ENCODE measurements at regions not wholly inside any gene's neighbourhood (a gene's known extent, or its start where the extent isn't known, plus 50 kb on each side); places are given as distances from the start of the nearest gene placed in this dataset.

GRCh38 chr2:4501525-4501924 lies 798.1 kb downstream of the DCDC2C start:
- Histone ChIP-seq H3K27ac (ENCODE audit: poor library complexity, severe bottlenecking) (no peak overlapping the region), H3K4me1 (ENCODE audit: insufficient read depth, poor library complexity, severe bottlenecking) (no peaks in the 10 kb centered on the region), H3K9me3 (ENCODE audit: severe bottlenecking) (no peaks in the 10 kb centered on the region), H3K36me3 (ENCODE audit: low read depth) (no peaks in the 10 kb centered on the region), H3K27me3 (ENCODE audit: insufficient read depth, poor library complexity, severe bottlenecking) (no peaks in the 10 kb centered on the region), H3K4me3 (ENCODE audit: severe bottlenecking) (no peak overlapping the region)
- DNase-seq (ENCODE audit: low spot score) (no peak), ATAC-seq (ENCODE audit: low read depth) (no peak)
- no peak for TF ChIP-seq CTCF (IDR thresholded peaks at IDR 0.05; ENCODE audit: poor library complexity, severe bottlenecking)

GRCh38 chr2:4502230-4502843 lies 799.0 kb downstream of the DCDC2C start:
- Histone ChIP-seq H3K9me3 (ENCODE audit: severe bottlenecking) (no peaks in the 10 kb centered on the region), H3K27me3 (ENCODE audit: insufficient read depth, poor library complexity, severe bottlenecking) (no peaks in the 10 kb centered on the region), H3K4me3 (ENCODE audit: severe bottlenecking) (no peak overlapping the region), H3K36me3 (ENCODE audit: low read depth) (no peaks in the 10 kb centered on the region), H3K27ac (ENCODE audit: poor library complexity, severe bottlenecking) (no peak overlapping the region), H3K4me1 (ENCODE audit: insufficient read depth, poor library complexity, severe bottlenecking) (no peaks in the 10 kb centered on the region)
- no peak for TF ChIP-seq CTCF (IDR thresholded peaks at IDR 0.05; ENCODE audit: poor library complexity, severe bottlenecking)
- DNase-seq (ENCODE audit: low spot score) (no peak), ATAC-seq (ENCODE audit: low read depth) (no peak)

GRCh38 chr2:4507661-4508060 lies 804.3 kb downstream of the DCDC2C start:
- no peaks in the 10 kb centered on the region for H3K36me3 ChIP-seq (ENCODE audit: low read depth)
- no peak overlapping the region for H3K27ac ChIP-seq (ENCODE audit: poor library complexity, severe bottlenecking)
- ATAC-seq (ENCODE audit: low read depth) = no peak
- no peaks in the 10 kb centered on the region for H3K9me3 ChIP-seq (ENCODE audit: severe bottlenecking)
- H3K27me3 ChIP-seq (ENCODE audit: insufficient read depth, poor library complexity, severe bottlenecking) = no peaks in the 10 kb centered on the region
- TF ChIP-seq CTCF (IDR thresholded peaks at IDR 0.05; ENCODE audit: poor library complexity, severe bottlenecking) = no peak
- no peak for DNase-seq (ENCODE audit: low spot score)
- no peak overlapping the region for H3K4me3 ChIP-seq (ENCODE audit: severe bottlenecking)
- no peaks in the 10 kb centered on the region for H3K4me1 ChIP-seq (ENCODE audit: insufficient read depth, poor library complexity, severe bottlenecking)

GRCh38 chr2:4515871-4516761 lies 812.7 kb downstream of the DCDC2C start:
- H3K4me3 ChIP-seq (ENCODE audit: severe bottlenecking) = no peak overlapping the region
- H3K27ac ChIP-seq (ENCODE audit: poor library complexity, severe bottlenecking) = no peak overlapping the region
- DNase-seq (ENCODE audit: low spot score) (no peak), ATAC-seq (ENCODE audit: low read depth) (no peak)
- no peaks in the 10 kb centered on the region for H3K4me1 ChIP-seq (ENCODE audit: insufficient read depth, poor library complexity, severe bottlenecking)
- H3K27me3 ChIP-seq (ENCODE audit: insufficient read depth, poor library complexity, severe bottlenecking) = no peaks in the 10 kb centered on the region
- H3K9me3 ChIP-seq (ENCODE audit: severe bottlenecking) = no peaks in the 10 kb centered on the region
- TF ChIP-seq CTCF (IDR thresholded peaks at IDR 0.05; ENCODE audit: poor library complexity, severe bottlenecking) = no peak
- H3K36me3 ChIP-seq (ENCODE audit: low read depth) = no peaks in the 10 kb centered on the region

- Histone ChIP-seq H3K4me1 (ENCODE audit: insufficient read depth, poor library complexity, severe bottlenecking) (no peaks in the 10 kb centered on the region), H3K36me3 (ENCODE audit: low read depth) (no peaks in the 10 kb centered on the region), H3K27ac (ENCODE audit: poor library complexity, severe bottlenecking) (no peak overlapping the region), H3K4me3 (ENCODE audit: severe bottlenecking) (no peak overlapping the region), H3K9me3 (ENCODE audit: severe bottlenecking) (no peaks in the 10 kb centered on the region), H3K27me3 (ENCODE audit: insufficient read depth, poor library complexity, severe bottlenecking) (no peaks in the 10 kb centered on the region)
- no peak for DNase-seq (ENCODE audit: low spot score)
- no peak for ATAC-seq (ENCODE audit: low read depth)
- TF ChIP-seq CTCF (IDR thresholded peaks at IDR 0.05; ENCODE audit: poor library complexity, severe bottlenecking) = no peak
Observed at GRCh38 chr2:4518596-4518995, 815.2 kb downstream of the DCDC2C start.
